A673 (cell line): ENCODE measurements at regions not wholly inside any gene's neighbourhood (a gene's known extent, or its start where the extent isn't known, plus 50 kb on each side); places are given as distances from the start of the nearest gene placed in this dataset.

Experiments used
- BruUV-seq: library from RNA; stranded (reverse); fragments of 400-500 nt; replicated peaks from 2 replicates; lab custom pipeline; 2021; lab: Mats Ljungman, UMichigan
- CTCF ChIA-PET: fragments of 300-600 bp; sonication (Branson Sonifier 250); formaldehyde crosslinking; loops from one replicate; lab custom pipeline; 2022; ENCODE audit warnings: antibody characterized with exemption; lab: Charles Lee
- POLR2A ChIA-PET: fragments of 300-600 bp; sonication (Branson Sonifier 250); formaldehyde crosslinking; loops from one replicate; lab custom pipeline; 2022; ENCODE audit warnings: antibody characterized with exemption; ENCODE audit not compliant: low non-redundant PET; lab: Charles Lee
- DNase-seq: peaks from one replicate; pipeline ENCODE4 v3.0.0-alpha.2; 2015; ENCODE audit warnings: low spot score
- H3K27ac ChIP-seq: fragments of 200-600 bp; sonication (generic); 2 replicates; pipeline ENCODE4 v1.5.1; 2016; ENCODE audit warnings: mixed run types, low read depth, mild to moderate bottlenecking, mixed read lengths, antibody characterized with exemption, low read length; ENCODE audit not compliant: poor library complexity, severe bottlenecking
- H3K27me3 ChIP-seq: fragments of 200-600 bp; sonication (generic); replicated peaks from 2 replicates; pipeline ENCODE4 v1.6.1; 2017; ENCODE audit warnings: mixed run types, low read depth, mild to moderate bottlenecking, mixed read lengths, antibody characterized with exemption, low read length; ENCODE audit not compliant: insufficient read depth, poor library complexity
- H3K36me3 ChIP-seq: fragments of 200-600 bp; sonication (generic); 2 replicates; pipeline ENCODE4 v1.6.1; 2016; ENCODE audit warnings: mixed run types, mild to moderate bottlenecking, mixed read lengths, antibody characterized with exemption, low read length; ENCODE audit not compliant: insufficient read depth, poor library complexity, severe bottlenecking
- H3K4me1 ChIP-seq: fragments of 200-600 bp; sonication (generic); 2 replicates; pipeline ENCODE4 v1.6.1; 2017; ENCODE audit warnings: mixed run types, mild to moderate bottlenecking, mixed read lengths, antibody characterized with exemption, low read length; ENCODE audit not compliant: insufficient read depth, poor library complexity, severe bottlenecking
- H3K4me3 ChIP-seq: fragments of 200-600 bp; sonication (generic); 2 replicates; pipeline ENCODE4 v1.5.1; 2016; ENCODE audit warnings: low read depth, mixed run types, mild to moderate bottlenecking, mixed read lengths, low read length; ENCODE audit not compliant: poor library complexity, severe bottlenecking
- H3K9me3 ChIP-seq: fragments of 200-600 bp; sonication (generic); 2 replicates; pipeline ENCODE4 v1.6.1; 2016; ENCODE audit warnings: mixed run types, low read depth, mild to moderate bottlenecking, mixed read lengths, antibody characterized with exemption, low read length; ENCODE audit not compliant: poor library complexity, severe bottlenecking
- CTCF ChIP-seq: fragments of 300-800, 200-600 bp; sonication (generic); conservative IDR thresholded peaks from 2 replicates; pipeline ENCODE4 v1.5.1; 2017; ENCODE audit warnings: low read depth, mild to moderate bottlenecking, antibody characterized with exemption, low read length, moderate library complexity, mixed read lengths
- EZH2 ChIP-seq: fragments of 200-600 bp; sonication (generic); IDR thresholded peaks from 2 replicates; pipeline ENCODE4 v1.6.1; 2017; ENCODE audit warnings: borderline replicate concordance, low read depth, mild to moderate bottlenecking, mixed read lengths, antibody characterized with exemption, low read length; ENCODE audit not compliant: poor library complexity, severe bottlenecking
- intact Hi-C: fragments of 100-400 bp; cut with micrococcal nuclease; formaldehyde crosslinking; loops from one replicate; pipeline ENCODE4 v1.10.0; 2022; ENCODE audit not compliant: unreplicated experiment

- no peaks in the 10 kb centered on the region for H3K36me3 ChIP-seq
- no peak overlapping the region for H3K4me3 ChIP-seq
- H3K4me1 ChIP-seq = no peaks in the 10 kb centered on the region
- no peaks in the 10 kb centered on the region for H3K9me3 ChIP-seq
- BruUV-seq = no TSS peak
- no peak overlapping the region for H3K27ac ChIP-seq
- intact Hi-C loops = no loop called here
- ChIA-PET CTCF (no interaction called here), POLR2A (no interaction called here)
- TF ChIP-seq CTCF (no peak), EZH2 (no peak)
- DNase-seq = no peak
- no peaks in the 10 kb centered on the region for H3K27me3 ChIP-seq
Measured at GRCh38 chr22:49568751-49569285, 258.9 kb downstream of the BRD1 start.

- BruUV-seq = no TSS peak
- no peak for DNase-seq
- CTCF ChIA-PET = no interaction called here
Measured at GRCh38 chr22:49567899-49568750, 259.5 kb downstream of the BRD1 start.

GRCh38 chr22:49566693-49567092 is 261.0 kb downstream of the BRD1 start:
- no TSS peak for BruUV-seq
- no peak overlapping the region for H3K27ac ChIP-seq
- H3K4me3 ChIP-seq = no peak overlapping the region
- H3K27me3 ChIP-seq = no peaks in the 10 kb centered on the region
- no peak for DNase-seq
- intact Hi-C loops = no loop called here
- POLR2A ChIA-PET = no interaction called here
- CTCF ChIA-PET = no interaction called here
- no peak for TF ChIP-seq CTCF
- no peak for TF ChIP-seq EZH2
- H3K36me3 ChIP-seq = no peaks in the 10 kb centered on the region
- H3K9me3 ChIP-seq = no peaks in the 10 kb centered on the region
- no peaks in the 10 kb centered on the region for H3K4me1 ChIP-seq

More at GRCh38 chr22:49567899-49568750, 259.5 kb downstream of the BRD1 start:
- TF ChIP-seq CTCF = no peak
- no peak for TF ChIP-seq EZH2
- POLR2A ChIA-PET = no interaction called here
- no peaks in the 10 kb centered on the region for H3K27me3 ChIP-seq
- intact Hi-C loops = no loop called here
- no peaks in the 10 kb centered on the region for H3K4me1 ChIP-seq
- H3K4me3 ChIP-seq = no peak overlapping the region
- no peaks in the 10 kb centered on the region for H3K9me3 ChIP-seq
- H3K36me3 ChIP-seq = no peaks in the 10 kb centered on the region
- no peak overlapping the region for H3K27ac ChIP-seq
